GM19023 (cell line): ENCODE measurements at regions not wholly inside any gene's neighbourhood (a gene's known extent, or its start where the extent isn't known, plus 50 kb on each side); places are given as distances from the start of the nearest gene placed in this dataset.

ENCODE experiments used
- ATAC-seq: cut with Tn5 transposase; IDR thresholded peaks from one replicate; pipeline ENCODE4 v1.9.1; 2021; ENCODE audit warnings: mild to moderate bottlenecking, moderate library complexity; ENCODE audit not compliant: unreplicated experiment

GRCh38 chrX:6707497-6707896 lies 172.6 kb upstream of the VCX3A start:
- ATAC-seq: no peak

GRCh38 chrX:6701085-6701484 lies 166.2 kb upstream of the VCX3A start:
- ATAC-seq: no peak

DNA sequence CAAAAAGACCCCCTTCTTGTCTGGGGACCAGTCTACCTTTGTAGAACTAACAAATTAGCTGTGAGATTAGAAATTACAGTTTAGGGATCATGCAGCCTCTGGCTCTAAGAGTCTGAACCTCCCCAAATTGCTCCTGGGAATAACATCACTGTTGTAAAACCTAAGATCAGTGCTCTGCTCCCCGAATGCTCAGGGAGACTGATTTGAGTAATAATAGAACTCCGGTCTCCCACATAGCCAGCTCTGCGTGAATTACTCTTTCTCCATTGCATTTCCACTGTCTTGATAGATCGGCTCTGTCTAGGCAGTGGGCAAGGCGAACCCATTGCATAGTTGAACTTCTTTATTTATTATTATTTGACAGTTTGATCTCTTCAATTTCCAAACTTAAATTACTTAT lies 160.8 kb upstream of the VCX3A start:
- ATAC-seq: no peak

DNA sequence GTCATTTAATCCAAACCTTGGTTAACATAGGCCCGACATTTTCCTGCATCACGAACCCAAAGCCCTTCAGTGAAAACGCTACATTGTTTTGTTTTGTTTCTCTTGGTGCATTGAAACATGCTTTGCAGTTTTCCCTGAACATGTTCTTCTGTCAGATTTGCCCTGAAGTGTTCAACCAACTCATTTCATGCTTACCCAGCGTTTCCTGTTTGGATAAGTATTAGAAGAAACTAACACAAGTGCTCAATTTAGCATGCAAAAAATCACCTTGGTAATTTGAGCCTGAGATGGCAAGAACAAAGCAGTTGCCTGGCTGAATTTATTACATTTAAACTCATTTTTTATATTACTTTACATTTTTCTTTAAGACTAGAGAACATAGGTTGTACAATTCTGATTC lies 160.1 kb upstream of the VCX3A start:
- ATAC-seq: no peak

- ATAC-seq: no peak
Observed at GRCh38 chrX:6694221-6694620, 159.3 kb upstream of the VCX3A start.

GRCh38 chrX:6693051-6693450 lies 158.1 kb upstream of the VCX3A start:
- ATAC-seq: no peak

- ATAC-seq: no peak
Observed at GRCh38 chrX:6685489-6685888, 150.6 kb upstream of the VCX3A start.

DNA sequence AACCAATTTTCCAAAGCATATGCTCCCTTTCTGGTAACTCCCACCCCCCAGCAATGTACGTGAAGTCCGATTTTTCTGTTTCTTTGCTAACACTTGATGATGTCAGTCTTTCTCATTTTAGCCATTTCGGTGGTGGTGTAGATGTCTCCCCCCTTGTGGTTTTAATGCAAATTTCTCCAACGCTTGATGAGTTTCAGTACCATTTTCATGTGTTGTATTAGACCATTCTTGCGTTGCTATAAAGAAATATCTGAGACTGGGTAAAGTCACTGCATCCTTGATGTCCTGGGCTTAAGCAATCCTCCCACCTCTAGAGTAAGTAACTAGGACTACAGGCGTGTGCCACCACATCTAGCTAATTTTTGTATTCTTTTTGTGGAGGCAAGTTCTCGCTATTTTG lies 148.4 kb upstream of the VCX3A start:
- ATAC-seq: no peak

DNA sequence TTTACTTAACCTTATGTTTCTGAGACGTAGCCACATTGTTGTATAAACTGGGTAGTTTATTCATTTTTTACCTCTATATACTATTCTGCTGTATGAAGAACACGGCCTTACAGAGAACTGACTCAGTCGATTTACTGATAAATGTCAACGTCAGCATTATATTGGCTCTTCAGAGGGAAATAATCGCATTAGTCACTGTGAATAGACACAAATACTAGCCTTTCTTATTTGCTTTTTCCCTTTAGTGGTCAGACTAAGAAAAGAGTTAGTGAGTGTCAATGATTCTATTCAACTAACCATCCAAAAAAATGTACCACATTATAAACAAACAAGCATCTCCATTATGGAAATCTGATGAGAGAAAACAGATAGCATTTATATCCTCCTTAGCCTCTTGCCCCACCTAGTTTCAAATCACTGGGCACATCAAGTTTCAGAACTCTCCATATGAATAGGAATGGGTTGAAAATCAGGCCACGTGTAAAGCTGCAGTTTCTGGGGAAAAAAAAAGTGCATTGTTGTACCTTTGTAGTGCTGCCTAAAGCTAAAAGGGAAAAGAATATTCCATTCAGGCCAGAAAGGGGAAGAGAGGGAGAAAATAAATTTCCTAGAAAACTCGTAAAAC lies 146.7 kb upstream of the VCX3A start:
- no peak for ATAC-seq

GRCh38 chrX:6679988-6680387 lies 145.1 kb upstream of the VCX3A start:
- no peak for ATAC-seq

GRCh38 chrX:6679550-6679949 lies 144.6 kb upstream of the VCX3A start:
- ATAC-seq: no peak

- ATAC-seq: no peak
Observed at GRCh38 chrX:6678313-6678712, 143.4 kb upstream of the VCX3A start.

- ATAC-seq: no peak
Observed at GRCh38 chrX:6674734-6675133, 139.8 kb upstream of the VCX3A start.

DNA sequence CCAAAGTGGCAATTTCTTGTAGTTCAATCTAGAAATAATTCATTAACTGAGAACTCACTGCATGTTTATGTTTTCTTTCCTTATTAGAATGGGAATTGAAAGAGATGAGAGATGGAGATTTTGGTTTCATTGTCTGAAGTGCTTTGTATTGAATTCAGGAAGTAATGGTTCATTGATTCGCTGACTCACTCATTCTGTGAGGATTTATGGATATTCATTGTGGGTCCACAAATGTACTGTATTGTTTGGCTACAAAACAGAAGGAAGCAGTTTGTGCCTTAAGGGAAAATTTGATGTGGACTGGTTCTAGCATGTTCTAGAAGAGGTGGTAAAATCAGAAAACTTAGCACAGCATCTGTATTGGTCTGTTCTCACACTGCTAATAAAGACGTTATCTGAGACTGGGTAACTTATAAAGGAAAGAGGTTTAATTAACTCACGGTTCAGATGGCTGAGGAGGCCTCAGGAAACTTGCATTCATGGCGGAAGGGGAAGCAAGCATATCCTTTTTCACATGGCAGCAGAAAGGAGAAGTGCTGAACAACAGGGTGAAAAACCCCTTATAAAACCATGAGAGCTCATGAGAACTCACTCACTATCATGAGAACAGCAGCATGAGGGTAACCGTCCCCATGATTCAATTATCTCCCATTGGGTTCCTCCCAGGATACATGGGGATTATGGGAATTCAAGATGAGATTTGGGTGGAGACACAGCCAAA lies 132.3 kb upstream of the VCX3A start:
- no peak for ATAC-seq

DNA sequence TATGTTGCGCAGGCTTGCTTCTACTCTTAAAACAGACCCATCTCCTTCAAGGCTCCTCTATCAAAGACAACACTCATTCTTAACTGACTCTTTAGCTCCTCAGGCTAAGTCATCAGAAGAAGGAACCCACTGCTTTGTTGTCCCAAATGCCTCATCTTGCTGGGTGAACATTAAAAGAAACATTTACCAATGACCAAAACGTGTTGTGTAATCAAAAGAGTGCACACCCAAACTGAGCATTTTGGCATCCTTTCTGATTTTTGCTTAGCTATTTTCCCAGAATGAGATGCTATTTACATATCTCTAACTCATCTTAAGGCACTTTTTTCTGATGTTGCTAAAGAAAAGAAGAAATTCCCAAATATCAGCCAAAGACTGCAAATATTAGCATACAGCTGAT lies 131.7 kb upstream of the VCX3A start:
- ATAC-seq: no peak

DNA sequence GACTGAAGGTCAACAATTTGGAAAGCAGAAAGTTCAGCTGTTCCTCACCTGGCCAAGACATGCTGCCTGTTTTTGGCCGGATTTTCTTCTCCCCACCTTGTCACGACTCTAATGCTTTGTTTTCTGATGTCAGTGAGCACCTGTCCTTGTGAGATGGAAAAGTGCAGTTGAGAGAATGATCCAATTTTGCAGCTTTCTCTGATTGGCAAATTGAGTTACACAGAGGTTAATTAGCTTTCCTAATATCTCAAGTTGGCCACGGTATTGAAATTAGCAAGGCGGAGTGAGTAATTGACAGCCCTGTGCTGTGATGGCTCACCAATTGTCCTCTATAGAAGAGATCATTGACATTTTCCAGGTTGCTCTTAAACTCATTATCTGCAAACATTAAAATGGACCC lies 126.8 kb upstream of the VCX3A start:
- no peak for ATAC-seq

DNA sequence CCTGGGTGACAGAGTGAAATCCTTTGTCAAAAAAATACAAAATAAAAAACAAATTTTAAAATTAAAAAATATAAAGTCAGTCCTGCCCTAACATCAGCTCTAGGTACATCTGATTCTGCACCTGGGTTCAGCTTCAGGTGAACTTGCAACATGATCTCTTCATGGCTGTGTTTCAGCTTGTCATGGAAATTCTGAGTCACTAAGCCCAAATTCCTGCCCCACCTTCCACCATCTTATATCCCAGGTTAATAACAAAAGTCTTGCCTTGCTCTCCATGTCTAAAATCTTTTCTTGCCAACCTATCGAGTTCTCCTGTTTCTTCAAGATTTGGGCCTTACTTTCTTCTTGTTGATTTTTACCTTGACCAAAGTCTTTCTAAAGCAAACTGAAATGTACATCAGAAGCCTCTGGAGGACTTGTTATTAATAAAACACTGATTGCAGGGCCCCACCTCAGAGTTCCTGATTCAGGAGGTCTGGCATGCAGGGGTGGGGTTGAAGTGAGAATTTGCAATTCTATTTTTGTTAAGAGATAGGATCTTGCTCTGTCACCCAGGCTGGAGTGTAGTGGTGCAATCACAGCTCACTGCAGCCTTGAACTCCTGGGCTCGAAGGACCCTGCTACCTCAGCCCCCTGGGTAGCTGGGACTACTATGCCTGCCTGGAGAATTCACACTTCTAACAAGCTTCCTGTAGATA lies 125.8 kb upstream of the VCX3A start:
- no peak for ATAC-seq

GRCh38 chrX:6645216-6645615 lies 110.3 kb upstream of the VCX3A start:
- no peak for ATAC-seq

- ATAC-seq: no peak
Observed at GRCh38 chrX:6644411-6644810, 109.5 kb upstream of the VCX3A start.

GRCh38 chrX:6640727-6641126 lies 105.8 kb upstream of the VCX3A start:
- no peak for ATAC-seq

- no peak for ATAC-seq
Observed at GRCh38 chrX:6614506-6614905, 79.6 kb upstream of the VCX3A start.

DNA sequence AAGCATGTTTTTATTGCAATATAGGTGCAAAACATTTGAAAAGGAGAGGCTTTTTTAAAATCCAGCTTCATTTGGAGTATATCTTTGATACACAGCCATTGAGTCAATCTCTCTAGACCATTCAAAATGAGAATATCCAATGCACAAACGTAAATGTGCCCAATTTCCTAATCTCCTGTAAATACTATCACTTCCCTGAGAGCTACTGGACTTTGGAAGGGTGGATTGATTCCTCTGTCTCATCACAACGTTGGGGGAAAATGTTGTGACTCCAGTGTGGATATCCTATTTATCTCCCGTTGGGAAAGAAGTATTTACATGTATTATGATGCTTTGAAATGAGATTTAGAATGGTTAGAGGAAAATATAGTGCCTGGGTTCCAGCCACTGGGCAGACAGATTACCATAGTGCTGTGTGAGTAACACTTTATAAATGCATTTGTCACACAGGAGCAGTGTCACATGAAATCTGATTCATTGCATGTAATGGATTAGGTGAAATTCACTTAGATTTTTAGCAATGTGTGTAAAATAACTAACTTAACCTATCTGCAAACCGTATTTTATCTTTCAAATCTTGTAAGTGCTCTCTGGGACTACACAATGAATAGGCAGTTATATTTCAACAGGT lies 64.4 kb upstream of the VCX3A start:
- ATAC-seq: no peak
